Osteocyte (in vitro differentiated cells): ENCODE measurements at regions not wholly inside any gene's neighbourhood (a gene's known extent, or its start where the extent isn't known, plus 50 kb on each side); places are given as distances from the start of the nearest gene placed in this dataset.

Experiments
- DNase-seq: peaks from one replicate; pipeline ENCODE4 v3.0.0; 2021; ENCODE audit warnings: mixed read lengths; ENCODE audit not compliant: unreplicated experiment; ENCODE audit errors: extremely low spot score
- H3K27ac Mint-ChIP-seq: one replicate; pipeline ENCODE4 v1.8.0; 2021; ENCODE audit warnings: mild to moderate bottlenecking, mixed read lengths; ENCODE audit not compliant: unreplicated experiment
- H3K27me3 Mint-ChIP-seq: one replicate; pipeline ENCODE4 v1.8.0; 2021; ENCODE audit warnings: mixed read lengths; ENCODE audit not compliant: unreplicated experiment
- H3K36me3 Mint-ChIP-seq: one replicate; pipeline ENCODE4 v1.8.0; 2021; ENCODE audit warnings: mixed read lengths; ENCODE audit not compliant: unreplicated experiment
- H3K4me1 Mint-ChIP-seq: one replicate; pipeline ENCODE4 v1.8.0; 2021; ENCODE audit warnings: mixed read lengths; ENCODE audit not compliant: unreplicated experiment
- H3K4me3 Mint-ChIP-seq: one replicate; pipeline ENCODE4 v1.8.0; 2021; ENCODE audit warnings: mild to moderate bottlenecking, moderate library complexity, mixed read lengths; ENCODE audit not compliant: unreplicated experiment
- H3K9me3 Mint-ChIP-seq: one replicate; pipeline ENCODE4 v1.8.0; 2021; ENCODE audit warnings: mixed read lengths; ENCODE audit not compliant: unreplicated experiment
- TF ChIP-seq, protein P1 (sequence below): fragments of 200-600 bp; sonication (generic); IDR thresholded peaks from 2 replicates; pipeline ENCODE4 v1.5.0; 2021; ENCODE audit warnings: antibody characterized with exemption, mild to moderate bottlenecking, moderate library complexity

- H3K9me3 Mint-ChIP-seq, result no peaks in the 10 kb centered on the region
- TF ChIP-seq, protein P1, sequence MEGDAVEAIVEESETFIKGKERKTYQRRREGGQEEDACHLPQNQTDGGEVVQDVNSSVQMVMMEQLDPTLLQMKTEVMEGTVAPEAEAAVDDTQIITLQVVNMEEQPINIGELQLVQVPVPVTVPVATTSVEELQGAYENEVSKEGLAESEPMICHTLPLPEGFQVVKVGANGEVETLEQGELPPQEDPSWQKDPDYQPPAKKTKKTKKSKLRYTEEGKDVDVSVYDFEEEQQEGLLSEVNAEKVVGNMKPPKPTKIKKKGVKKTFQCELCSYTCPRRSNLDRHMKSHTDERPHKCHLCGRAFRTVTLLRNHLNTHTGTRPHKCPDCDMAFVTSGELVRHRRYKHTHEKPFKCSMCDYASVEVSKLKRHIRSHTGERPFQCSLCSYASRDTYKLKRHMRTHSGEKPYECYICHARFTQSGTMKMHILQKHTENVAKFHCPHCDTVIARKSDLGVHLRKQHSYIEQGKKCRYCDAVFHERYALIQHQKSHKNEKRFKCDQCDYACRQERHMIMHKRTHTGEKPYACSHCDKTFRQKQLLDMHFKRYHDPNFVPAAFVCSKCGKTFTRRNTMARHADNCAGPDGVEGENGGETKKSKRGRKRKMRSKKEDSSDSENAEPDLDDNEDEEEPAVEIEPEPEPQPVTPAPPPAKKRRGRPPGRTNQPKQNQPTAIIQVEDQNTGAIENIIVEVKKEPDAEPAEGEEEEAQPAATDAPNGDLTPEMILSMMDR, result no peak
- DNase-seq, result no peak
- H3K27me3 Mint-ChIP-seq, result no peaks in the 10 kb centered on the region
- H3K27ac Mint-ChIP-seq, result no peak overlapping the region
- H3K36me3 Mint-ChIP-seq, result no peaks in the 10 kb centered on the region
- no peak overlapping the region for H3K4me3 Mint-ChIP-seq
- peaks cover 28% of the 10 kb centered on the region for H3K4me1 Mint-ChIP-seq
Observed at GRCh38 chr1:115429884-115430283, 91.8 kb upstream of the NGF start.

DNA sequence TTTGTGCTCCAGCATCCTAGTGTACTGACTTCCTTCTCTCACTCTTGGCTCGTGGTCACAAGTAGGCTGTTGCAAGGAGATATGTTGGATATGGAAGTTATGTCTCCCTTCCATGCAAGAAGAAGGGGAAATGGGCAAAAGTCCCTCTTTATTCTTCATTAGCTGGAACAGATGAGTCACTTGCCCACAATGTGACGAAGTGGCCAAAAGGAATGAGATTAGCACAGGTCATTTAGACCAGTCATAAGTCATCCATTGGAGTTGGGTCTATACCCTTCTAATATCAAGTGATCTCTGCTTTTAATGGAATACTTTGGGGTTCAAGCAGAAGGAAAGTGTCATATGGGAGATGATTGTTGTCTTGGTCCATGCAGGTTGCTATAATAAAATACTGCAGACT lies 91.2 kb upstream of the NGF start:
- H3K27me3 Mint-ChIP-seq, result no peaks in the 10 kb centered on the region
- TF ChIP-seq, protein P1, result no peak
- H3K4me1 Mint-ChIP-seq, result peaks cover 29% of the 10 kb centered on the region
- H3K4me3 Mint-ChIP-seq, result no peak overlapping the region
- no peak overlapping the region for H3K27ac Mint-ChIP-seq
- no peaks in the 10 kb centered on the region for H3K36me3 Mint-ChIP-seq
- no peak for DNase-seq
- H3K9me3 Mint-ChIP-seq, result no peaks in the 10 kb centered on the region

DNA sequence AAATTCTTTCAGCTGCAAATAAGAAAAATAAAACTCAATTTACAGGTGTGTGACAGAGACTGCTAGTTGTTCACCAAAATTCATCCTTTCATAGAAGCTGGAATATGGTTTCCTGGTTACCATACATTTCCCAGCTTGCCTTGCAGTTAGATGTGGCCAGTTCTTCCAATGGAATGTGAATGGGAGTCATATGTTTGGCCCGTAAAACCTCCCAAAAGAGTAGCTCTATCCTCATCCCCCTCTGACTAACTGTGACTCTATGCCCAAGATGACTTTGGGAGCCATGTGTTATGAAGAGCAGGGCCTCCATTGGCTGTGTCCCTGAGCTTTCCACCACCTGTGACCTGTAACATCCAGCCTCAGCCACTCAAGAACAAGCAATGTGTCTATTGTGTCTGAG lies 90.6 kb upstream of the NGF start:
- H3K4me3 Mint-ChIP-seq, result no peak overlapping the region
- no peaks in the 10 kb centered on the region for H3K27me3 Mint-ChIP-seq
- TF ChIP-seq, protein P1, result no peak
- peaks cover 35% of the 10 kb centered on the region for H3K4me1 Mint-ChIP-seq
- H3K9me3 Mint-ChIP-seq, result no peaks in the 10 kb centered on the region
- H3K27ac Mint-ChIP-seq, result no peak overlapping the region
- H3K36me3 Mint-ChIP-seq, result no peaks in the 10 kb centered on the region
- DNase-seq, result no peak

- Mint-ChIP-seq H3K4me3 (no peak overlapping the region), H3K4me1 (peaks cover 38% of the 10 kb centered on the region), H3K36me3 (no peaks in the 10 kb centered on the region), H3K9me3 (no peaks in the 10 kb centered on the region), H3K27ac (no peak overlapping the region), H3K27me3 (no peaks in the 10 kb centered on the region)
- TF ChIP-seq, protein P1, result no peak
- no peak for DNase-seq
Observed at GRCh38 chr1:115428256-115428655, 90.2 kb upstream of the NGF start.

- Mint-ChIP-seq H3K9me3 (no peaks in the 10 kb centered on the region), H3K36me3 (no peaks in the 10 kb centered on the region), H3K4me1 (peaks cover 36% of the 10 kb centered on the region), H3K27ac (no peak overlapping the region), H3K27me3 (no peaks in the 10 kb centered on the region), H3K4me3 (no peak overlapping the region)
- no peak for DNase-seq
- TF ChIP-seq, protein P1, result no peak
Observed at GRCh38 chr1:115426956-115427355, 88.9 kb upstream of the NGF start.
